ENCODE measurements at regions not wholly inside any gene's neighbourhood (a gene's known extent, or its start where the extent isn't known, plus 50 kb on each side); places are given as distances from the start of the nearest gene placed in this dataset.
"Not testable (repeated sequence)": the region's sequence is repeated elsewhere in the genome, so short reads cannot be mapped to it uniquely, and the experiment has no call there.

DNA sequence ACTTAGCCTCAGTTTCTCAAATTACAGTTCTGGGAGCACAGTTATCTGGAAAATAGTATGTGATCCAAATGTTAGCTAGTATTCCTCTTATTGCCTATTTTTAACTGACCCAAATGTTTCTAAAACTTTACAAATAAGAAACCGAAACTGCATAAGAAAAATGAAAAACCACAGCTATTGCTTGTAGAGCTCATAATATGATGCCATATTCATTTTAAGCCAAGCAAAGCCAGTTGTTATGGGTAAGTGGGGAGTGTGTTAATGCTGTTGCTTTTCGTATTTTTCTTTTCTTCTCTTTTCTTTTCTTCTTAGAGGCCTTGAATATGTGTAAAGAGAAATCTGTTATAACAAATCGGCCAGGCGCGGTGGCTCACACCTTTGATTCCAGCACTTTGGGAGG lies 447.4 kb upstream of the TUSC1 start:
- TF ChIP-seq EZH2phosphoT487 (IDR thresholded peaks at IDR 0.05; ENCODE audit: insufficient read depth, low read depth) = no peak
- TF ChIP-seq EZH2 (IDR thresholded peaks at IDR 0.05; ENCODE audit: insufficient read depth, poor library complexity, severe bottlenecking) = no peak
- in situ Hi-C loops (cut with MboI) = no loop called here
- Histone ChIP-seq H3K79me2 (ENCODE audit: insufficient read depth) (no peaks in the 10 kb centered on the region), H3K9me2 (ENCODE audit: insufficient read depth) (no peaks in the 10 kb centered on the region), H3K27ac (no peak overlapping the region), H3K4me1 (ENCODE audit: insufficient read depth) (peaks cover 6% of the 10 kb centered on the region), H3K4me2 (ENCODE audit: unreplicated experiment) (no peak overlapping the region), H3K9me3 (ENCODE audit: low read depth) (no peaks in the 10 kb centered on the region), H3K9ac (no peak overlapping the region), H4K20me1 (ENCODE audit: insufficient read depth) (no peaks in the 10 kb centered on the region), H3K27me3 (replicated peaks; ENCODE audit: insufficient read depth) (no peaks in the 10 kb centered on the region), H3F3A (ENCODE audit: insufficient read depth) (no peaks in the 10 kb centered on the region), H2AFZ (no peak overlapping the region), H3K36me3 (ENCODE audit: low read depth) (no peaks in the 10 kb centered on the region), H3K4me3 (no peak overlapping the region)
- WGBS, 2 experiments (ENCODE audit: low coverage in 1 of 2, low lambda C conversion rate in 2 of 2, missing lambda C conversion rate in 2 of 2) = 55 to 71% methylated on average over 5 of the region's 5 CpGs
- DNase-seq = no peak

DNA sequence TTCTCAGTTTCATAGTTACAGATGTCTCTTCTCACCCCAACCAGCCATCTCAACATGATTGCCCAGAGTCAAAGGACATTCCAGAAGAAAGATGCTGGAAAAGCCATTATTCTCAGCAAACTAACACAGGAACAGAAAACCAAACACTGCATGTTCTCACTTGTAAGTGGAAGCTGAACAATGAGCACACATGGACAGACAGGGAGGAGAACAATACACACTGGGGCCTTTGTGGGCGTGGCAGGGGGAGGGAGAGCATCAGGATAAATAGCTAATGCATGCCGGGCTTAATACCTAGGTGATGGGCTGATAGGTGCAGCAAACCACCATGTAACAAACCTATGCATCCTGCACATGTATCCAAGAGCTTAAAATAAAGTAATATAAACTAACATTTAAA lies 437.8 kb upstream of the TUSC1 start:
- DNase-seq; H4K20me1 ChIP-seq (ENCODE audit: insufficient read depth); H3K79me2 ChIP-seq (ENCODE audit: insufficient read depth); H3K27me3 ChIP-seq (replicated peaks; ENCODE audit: insufficient read depth); H3K4me2 ChIP-seq (ENCODE audit: unreplicated experiment); H3K9me2 ChIP-seq (ENCODE audit: insufficient read depth); H3K4me3 ChIP-seq; H2AFZ ChIP-seq; H3K36me3 ChIP-seq (ENCODE audit: low read depth); H3K9ac ChIP-seq; in situ Hi-C loops (cut with MboI); H3K4me1 ChIP-seq (ENCODE audit: insufficient read depth); H3K9me3 ChIP-seq (ENCODE audit: low read depth); H3F3A ChIP-seq (ENCODE audit: insufficient read depth); H3K27ac ChIP-seq: not testable (repeated sequence)
- 33 to 45% methylated on average over 2 of the region's 2 CpGs for WGBS, 2 experiments (ENCODE audit: low coverage in 1 of 2, low lambda C conversion rate in 2 of 2, missing lambda C conversion rate in 2 of 2)

DNA sequence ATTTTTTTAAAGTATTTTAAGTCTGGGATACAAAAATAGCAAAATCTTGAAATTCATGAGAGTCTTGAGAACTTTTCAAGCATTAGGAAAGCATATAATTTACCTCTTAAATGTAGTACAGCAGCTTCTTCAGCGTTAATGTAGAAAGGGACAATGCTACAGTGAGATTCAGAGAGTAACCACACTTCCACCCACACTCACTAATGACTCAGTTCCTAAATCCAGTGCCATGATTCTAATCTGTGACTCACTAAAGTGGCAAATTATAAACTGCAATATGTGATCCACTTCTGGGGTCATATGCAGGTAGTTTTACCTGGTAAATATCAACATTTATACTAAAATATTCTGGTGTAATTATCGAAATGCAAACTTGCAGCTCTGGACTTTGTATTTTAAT lies 434.5 kb upstream of the TUSC1 start:
- Histone ChIP-seq H3K9ac (no peak overlapping the region), H3K36me3 (ENCODE audit: low read depth) (no peaks in the 10 kb centered on the region), H2AFZ (no peak overlapping the region), H3K79me2 (ENCODE audit: insufficient read depth) (no peaks in the 10 kb centered on the region), H3K4me2 (ENCODE audit: unreplicated experiment) (no peak overlapping the region), H3K4me1 (ENCODE audit: insufficient read depth) (no peaks in the 10 kb centered on the region), H3K4me3 (no peak overlapping the region), H4K20me1 (ENCODE audit: insufficient read depth) (no peaks in the 10 kb centered on the region), H3K27ac (no peak overlapping the region), H3K9me2 (ENCODE audit: insufficient read depth) (no peaks in the 10 kb centered on the region), H3F3A (ENCODE audit: insufficient read depth) (no peaks in the 10 kb centered on the region), H3K27me3 (replicated peaks; ENCODE audit: insufficient read depth) (no peaks in the 10 kb centered on the region), H3K9me3 (ENCODE audit: low read depth) (no peaks in the 10 kb centered on the region)
- in situ Hi-C loops (cut with MboI) = no loop called here
- 58 to 68% methylated on average over 2 of the region's 2 CpGs for WGBS, 2 experiments (ENCODE audit: low coverage in 1 of 2, low lambda C conversion rate in 2 of 2, missing lambda C conversion rate in 2 of 2)
- DNase-seq = peak; percentile 35
- TF ChIP-seq EZH2phosphoT487 (IDR thresholded peaks at IDR 0.05; ENCODE audit: insufficient read depth, low read depth) (no peak), EZH2 (IDR thresholded peaks at IDR 0.05; ENCODE audit: insufficient read depth, poor library complexity, severe bottlenecking) (no peak)

DNA sequence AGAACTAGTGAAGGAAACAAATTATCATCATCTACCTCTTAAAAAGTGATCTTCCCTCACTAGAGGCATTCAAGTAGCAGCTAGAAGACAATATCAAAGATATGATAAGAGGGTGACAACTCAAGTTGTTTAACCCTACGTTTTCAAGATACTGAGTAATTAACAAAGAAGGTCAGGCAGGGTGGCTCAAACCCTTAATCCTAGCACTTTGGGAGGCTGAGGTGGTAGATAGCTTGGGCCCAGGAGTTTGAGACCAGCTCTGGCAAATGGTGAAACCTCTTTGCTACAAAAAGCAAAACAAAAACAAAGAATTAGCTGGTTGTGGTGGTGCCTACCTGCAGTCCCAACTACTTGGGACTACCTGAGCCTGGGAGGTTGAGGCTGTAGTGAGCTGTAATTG lies 408.2 kb upstream of the TUSC1 start:
- no peaks in the 10 kb centered on the region for H3K9me2 ChIP-seq (ENCODE audit: insufficient read depth)
- H2AFZ ChIP-seq = no peak overlapping the region
- no peak for DNase-seq
- no peak overlapping the region for H3K4me2 ChIP-seq (ENCODE audit: unreplicated experiment)
- H3K4me3 ChIP-seq = no peak overlapping the region
- H3K27me3 ChIP-seq (replicated peaks; ENCODE audit: insufficient read depth) = no peaks in the 10 kb centered on the region
- in situ Hi-C loops (cut with MboI) = no loop called here
- WGBS, 2 experiments (ENCODE audit: low coverage in 1 of 2, low lambda C conversion rate in 2 of 2, missing lambda C conversion rate in 2 of 2) = 24 to 31% methylated on average over 1 of the region's 1 CpG
- no peak overlapping the region for H3K9ac ChIP-seq
- H4K20me1 ChIP-seq (ENCODE audit: insufficient read depth) = no peaks in the 10 kb centered on the region
- H3K79me2 ChIP-seq (ENCODE audit: insufficient read depth) = no peaks in the 10 kb centered on the region
- H3K36me3 ChIP-seq (ENCODE audit: low read depth) = no peaks in the 10 kb centered on the region
- H3K9me3 ChIP-seq (ENCODE audit: low read depth) = no peaks in the 10 kb centered on the region
- H3K4me1 ChIP-seq (ENCODE audit: insufficient read depth) = no peaks in the 10 kb centered on the region
- H3K27ac ChIP-seq = no peak overlapping the region
- no peaks in the 10 kb centered on the region for H3F3A ChIP-seq (ENCODE audit: insufficient read depth)
- TF ChIP-seq EZH2phosphoT487 (IDR thresholded peaks at IDR 0.05; ENCODE audit: insufficient read depth, low read depth) = no peak
- TF ChIP-seq EZH2 (IDR thresholded peaks at IDR 0.05; ENCODE audit: insufficient read depth, poor library complexity, severe bottlenecking) = no peak

DNA sequence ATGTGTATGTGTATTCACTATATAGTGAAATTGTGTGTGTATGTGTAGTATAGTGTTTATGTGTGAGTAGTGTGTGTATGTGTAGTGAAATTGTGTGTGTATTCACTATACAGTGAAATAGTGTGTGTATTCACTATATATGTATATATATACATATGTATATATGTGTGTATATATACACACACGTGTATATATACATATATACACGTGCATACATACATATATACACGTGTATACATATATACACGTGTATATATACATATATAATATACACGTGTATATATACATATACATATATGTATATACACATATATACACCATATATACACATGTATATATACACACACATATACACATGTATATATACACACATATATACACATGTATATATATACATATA lies 403.6 kb upstream of the TUSC1 start:
- 21 to 23% methylated on average over 5 of the region's 5 CpGs for WGBS, 2 experiments (ENCODE audit: low coverage in 1 of 2, low lambda C conversion rate in 2 of 2, missing lambda C conversion rate in 2 of 2)
- no peaks in the 10 kb centered on the region for H4K20me1 ChIP-seq (ENCODE audit: insufficient read depth)

More for the DNA sequence above, 403.6 kb upstream of the TUSC1 start:
- Histone ChIP-seq H3K4me2 (ENCODE audit: unreplicated experiment) (no peak overlapping the region), H2AFZ (no peak overlapping the region), H3K36me3 (ENCODE audit: low read depth) (no peaks in the 10 kb centered on the region), H3F3A (ENCODE audit: insufficient read depth) (no peaks in the 10 kb centered on the region), H3K9ac (no peak overlapping the region), H3K79me2 (ENCODE audit: insufficient read depth) (no peaks in the 10 kb centered on the region), H3K4me1 (ENCODE audit: insufficient read depth) (no peaks in the 10 kb centered on the region), H3K9me2 (ENCODE audit: insufficient read depth) (no peaks in the 10 kb centered on the region), H3K27ac (no peak overlapping the region), H3K27me3 (replicated peaks; ENCODE audit: insufficient read depth) (no peaks in the 10 kb centered on the region), H3K4me3 (no peak overlapping the region), H3K9me3 (ENCODE audit: low read depth) (no peaks in the 10 kb centered on the region)
- TF ChIP-seq EZH2phosphoT487 (IDR thresholded peaks at IDR 0.05; ENCODE audit: insufficient read depth, low read depth) (no peak), EZH2 (IDR thresholded peaks at IDR 0.05; ENCODE audit: insufficient read depth, poor library complexity, severe bottlenecking) (no peak)
- no peak for DNase-seq
- in situ Hi-C loops (cut with MboI) = no loop called here
